ENCODE measurements at regions not wholly inside any gene's neighbourhood (a gene's known extent, or its start where the extent isn't known, plus 50 kb on each side); places are given as distances from the start of the nearest gene placed in this dataset.

DNA sequence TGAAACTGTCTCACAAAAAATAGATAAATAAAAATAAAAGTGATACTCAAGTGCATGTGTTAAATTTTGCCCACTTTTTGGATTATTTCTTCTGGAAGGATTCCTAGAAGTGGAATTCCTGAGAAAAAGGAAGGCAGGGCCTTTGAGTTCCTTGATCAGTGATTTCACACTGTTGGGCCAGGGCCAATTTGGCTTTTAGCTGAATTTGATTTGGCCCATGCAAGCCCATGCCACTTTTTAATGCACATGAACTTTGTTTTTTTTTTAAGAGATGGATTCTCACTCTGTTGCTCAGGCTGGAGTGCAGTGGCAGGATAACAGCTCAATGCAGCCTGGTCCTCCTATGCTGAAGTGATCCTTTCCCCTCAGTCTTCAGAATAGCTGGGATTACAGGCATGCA is 96.3 kb downstream of the TNFRSF13B start:
- TF ChIP-seq, protein P1, sequence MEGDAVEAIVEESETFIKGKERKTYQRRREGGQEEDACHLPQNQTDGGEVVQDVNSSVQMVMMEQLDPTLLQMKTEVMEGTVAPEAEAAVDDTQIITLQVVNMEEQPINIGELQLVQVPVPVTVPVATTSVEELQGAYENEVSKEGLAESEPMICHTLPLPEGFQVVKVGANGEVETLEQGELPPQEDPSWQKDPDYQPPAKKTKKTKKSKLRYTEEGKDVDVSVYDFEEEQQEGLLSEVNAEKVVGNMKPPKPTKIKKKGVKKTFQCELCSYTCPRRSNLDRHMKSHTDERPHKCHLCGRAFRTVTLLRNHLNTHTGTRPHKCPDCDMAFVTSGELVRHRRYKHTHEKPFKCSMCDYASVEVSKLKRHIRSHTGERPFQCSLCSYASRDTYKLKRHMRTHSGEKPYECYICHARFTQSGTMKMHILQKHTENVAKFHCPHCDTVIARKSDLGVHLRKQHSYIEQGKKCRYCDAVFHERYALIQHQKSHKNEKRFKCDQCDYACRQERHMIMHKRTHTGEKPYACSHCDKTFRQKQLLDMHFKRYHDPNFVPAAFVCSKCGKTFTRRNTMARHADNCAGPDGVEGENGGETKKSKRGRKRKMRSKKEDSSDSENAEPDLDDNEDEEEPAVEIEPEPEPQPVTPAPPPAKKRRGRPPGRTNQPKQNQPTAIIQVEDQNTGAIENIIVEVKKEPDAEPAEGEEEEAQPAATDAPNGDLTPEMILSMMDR (IDR thresholded peaks at IDR 0.05; ENCODE audit: low read depth, low read length, poor library complexity, severe bottlenecking): no peak
- TF ChIP-seq EZH2phosphoT487 (IDR thresholded peaks at IDR 0.05; ENCODE audit: borderline replicate concordance, low read length): no peak

All from DOHH2 (cell line).